ENCODE measurements at regions not wholly inside any gene's neighbourhood (a gene's known extent, or its start where the extent isn't known, plus 50 kb on each side); places are given as distances from the start of the nearest gene placed in this dataset.
"Not testable (repeated sequence)": the region's sequence is repeated elsewhere in the genome, so short reads cannot be mapped to it uniquely, and the experiment has no call there.

GRCh38 chr3:126292318-126293070, 64.7 kb downstream of the KLF15 start:
- DNase-seq: no peak

- DNase-seq: no peak
Observed at GRCh38 chr3:126291537-126291936, 65.7 kb downstream of the KLF15 start.

GRCh38 chr3:126291061-126291460, 66.1 kb downstream of the KLF15 start:
- DNase-seq: no peak

GRCh38 chr3:126290325-126290724, 66.9 kb downstream of the KLF15 start:
- no peak for DNase-seq

GRCh38 chr3:126289096-126289495, 68.1 kb downstream of the KLF15 start:
- no peak for DNase-seq

GRCh38 chr3:126288314-126288713, 68.9 kb downstream of the KLF15 start:
- no peak for DNase-seq

- peak; percentile 20 for DNase-seq
Observed at GRCh38 chr3:126287536-126288241, 69.5 kb downstream of the KLF15 start.

- DNase-seq: no peak
Observed at GRCh38 chr3:126287171-126287535, 70.1 kb downstream of the KLF15 start.

GRCh38 chr3:126285369-126285768, 71.8 kb downstream of the KLF15 start:
- DNase-seq: no peak

- no peak for DNase-seq
Observed at GRCh38 chr3:126284258-126284904, 72.8 kb downstream of the KLF15 start.

- not testable (repeated sequence) for DNase-seq
Observed at GRCh38 chr3:126283651-126284050, 73.6 kb downstream of the KLF15 start.

- DNase-seq: no peak
Observed at GRCh38 chr3:126279853-126280252, 77.4 kb downstream of the KLF15 start.

- DNase-seq: no peak
Observed at GRCh38 chr3:126277629-126278378, 79.4 kb downstream of the KLF15 start.

- no peak for DNase-seq
Observed at GRCh38 chr3:126275620-126275904, 81.6 kb downstream of the KLF15 start.

- no peak for DNase-seq
Observed at GRCh38 chr3:126274735-126275619, 82.2 kb downstream of the KLF15 start.

GRCh38 chr3:126270145-126270811, 86.9 kb downstream of the KLF15 start:
- DNase-seq: peak; percentile 39

- no peak for DNase-seq
Observed at GRCh38 chr3:126269354-126269753, 87.9 kb downstream of the KLF15 start.

GRCh38 chr3:126268866-126269265, 88.3 kb downstream of the KLF15 start:
- DNase-seq: no peak

GRCh38 chr3:126267976-126268615, 87.7 kb upstream of the ALDH1L1 start:
- DNase-seq: no peak

- DNase-seq: no peak
Observed at GRCh38 chr3:126267169-126267975, 87.0 kb upstream of the ALDH1L1 start.

GRCh38 chr3:126266850-126267168, 86.4 kb upstream of the ALDH1L1 start:
- DNase-seq: no peak
